ENCODE measurements at regions not wholly inside any gene's neighbourhood (a gene's known extent, or its start where the extent isn't known, plus 50 kb on each side); places are given as distances from the start of the nearest gene placed in this dataset.

DNA sequence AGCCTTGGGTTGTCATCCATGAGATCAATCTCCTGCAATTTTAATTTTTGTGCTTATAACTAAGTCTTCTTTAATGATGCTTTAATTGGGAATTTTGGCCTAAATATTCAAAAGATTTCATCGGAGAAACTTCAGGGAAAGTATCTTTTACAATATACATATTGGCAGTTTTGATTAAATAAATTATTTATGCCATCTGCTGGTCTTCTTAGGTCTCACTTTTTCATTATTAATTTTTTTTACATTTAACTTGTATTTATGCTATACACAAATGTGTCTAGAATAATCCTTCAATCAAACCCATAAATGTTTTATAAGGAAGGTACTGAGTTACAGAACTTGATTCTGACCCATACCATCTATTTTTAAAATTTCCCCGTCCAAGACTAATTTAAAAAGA, 95.1 kb upstream of the XPO1 start:
- ChIA-PET CTCF (interaction anchor here (1.1 kb wide), 1 partner anchor 11 kb away, joined by 3 read pairs; no protein-coding TSS in a partner anchor), POLR2A (no interaction called here)
- no peaks in the 10 kb centered on the region for H3K27me3 ChIP-seq (ENCODE audit: control insufficient read depth, insufficient read depth, low read length)
- H3K4me3 ChIP-seq (ENCODE audit: low read depth, low read length), result no peak overlapping the region
- TF ChIP-seq, protein P1, sequence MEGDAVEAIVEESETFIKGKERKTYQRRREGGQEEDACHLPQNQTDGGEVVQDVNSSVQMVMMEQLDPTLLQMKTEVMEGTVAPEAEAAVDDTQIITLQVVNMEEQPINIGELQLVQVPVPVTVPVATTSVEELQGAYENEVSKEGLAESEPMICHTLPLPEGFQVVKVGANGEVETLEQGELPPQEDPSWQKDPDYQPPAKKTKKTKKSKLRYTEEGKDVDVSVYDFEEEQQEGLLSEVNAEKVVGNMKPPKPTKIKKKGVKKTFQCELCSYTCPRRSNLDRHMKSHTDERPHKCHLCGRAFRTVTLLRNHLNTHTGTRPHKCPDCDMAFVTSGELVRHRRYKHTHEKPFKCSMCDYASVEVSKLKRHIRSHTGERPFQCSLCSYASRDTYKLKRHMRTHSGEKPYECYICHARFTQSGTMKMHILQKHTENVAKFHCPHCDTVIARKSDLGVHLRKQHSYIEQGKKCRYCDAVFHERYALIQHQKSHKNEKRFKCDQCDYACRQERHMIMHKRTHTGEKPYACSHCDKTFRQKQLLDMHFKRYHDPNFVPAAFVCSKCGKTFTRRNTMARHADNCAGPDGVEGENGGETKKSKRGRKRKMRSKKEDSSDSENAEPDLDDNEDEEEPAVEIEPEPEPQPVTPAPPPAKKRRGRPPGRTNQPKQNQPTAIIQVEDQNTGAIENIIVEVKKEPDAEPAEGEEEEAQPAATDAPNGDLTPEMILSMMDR (IDR thresholded peaks at IDR 0.05; ENCODE audit: insufficient read depth, low read depth, low read length), result no peak
- no peak for DNase-seq (ENCODE audit: low read depth)
- H3K36me3 ChIP-seq (ENCODE audit: control insufficient read depth, insufficient read depth, low read length), result no peaks in the 10 kb centered on the region

DNA sequence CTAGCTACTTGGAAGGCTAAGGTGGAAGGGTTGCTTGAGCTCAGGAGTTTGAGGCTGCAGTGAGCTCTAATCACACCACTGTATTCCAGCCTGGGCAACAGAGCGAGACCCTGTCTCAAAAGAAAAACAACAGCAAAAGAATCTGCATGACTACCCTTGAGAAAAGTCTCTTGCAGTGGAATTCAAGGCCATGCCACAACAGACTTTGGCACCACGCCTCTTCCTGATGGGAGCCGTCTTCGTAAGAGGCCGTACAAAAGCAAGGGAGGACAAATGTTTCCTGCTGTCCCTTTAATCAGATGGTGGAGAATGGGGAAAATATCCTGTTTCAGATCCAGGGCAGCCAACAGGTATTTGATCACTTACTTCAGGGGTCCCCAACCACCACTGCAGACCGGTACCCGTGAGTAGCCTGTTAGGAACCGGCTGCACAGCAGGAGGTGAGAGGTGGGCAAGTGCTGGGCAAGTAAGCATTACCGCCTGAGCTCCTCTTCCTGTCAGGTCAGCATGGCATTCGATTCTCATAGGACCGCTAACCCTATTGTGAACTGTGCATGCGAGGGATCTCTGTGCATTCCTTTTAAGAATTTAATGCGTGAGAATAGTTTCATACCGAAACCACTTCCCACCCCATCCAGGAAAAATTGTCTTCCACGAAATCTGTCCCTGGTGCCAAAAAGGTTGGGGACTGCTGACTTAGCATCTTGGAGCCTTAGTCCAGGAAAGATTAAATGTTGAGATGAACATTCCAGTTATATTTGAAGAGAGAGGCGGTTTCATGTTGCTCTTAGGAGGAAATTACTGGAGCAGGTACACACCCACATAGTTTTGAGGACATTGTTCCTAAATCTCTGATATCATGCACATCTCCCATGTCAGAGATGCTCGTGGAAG, 94.4 kb upstream of the XPO1 start:
- Histone ChIP-seq H3K27me3 (ENCODE audit: control insufficient read depth, insufficient read depth, low read length) (no peaks in the 10 kb centered on the region), H3K36me3 (ENCODE audit: control insufficient read depth, insufficient read depth, low read length) (no peaks in the 10 kb centered on the region), H3K4me3 (ENCODE audit: low read depth, low read length) (no peak overlapping the region)
- DNase-seq (ENCODE audit: low read depth), result no peak
- TF ChIP-seq, protein P1 (IDR thresholded peaks at IDR 0.05; ENCODE audit: insufficient read depth, low read depth, low read length), result no peak
- ChIA-PET POLR2A (no interaction called here), CTCF (no interaction called here)

DNA sequence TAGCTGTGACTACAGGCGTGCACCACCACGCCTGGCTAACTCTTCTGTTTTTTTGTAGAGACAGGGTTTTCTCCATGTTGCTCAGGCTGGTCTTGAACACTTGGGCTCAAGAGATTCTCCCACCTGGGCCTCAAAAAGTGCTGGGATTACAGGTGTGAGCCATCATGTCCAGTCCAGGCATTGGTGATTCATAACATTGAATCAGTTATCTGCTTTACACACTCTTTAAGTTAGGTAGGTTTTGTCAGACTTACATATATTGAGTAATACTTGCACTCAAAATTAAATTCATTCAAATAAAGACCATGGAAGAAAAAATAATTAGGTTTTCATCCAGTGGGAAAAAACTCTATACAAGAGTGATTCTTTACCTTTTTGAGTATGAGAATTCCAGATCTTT, 93.2 kb upstream of the XPO1 start:
- Histone ChIP-seq H3K4me3 (ENCODE audit: low read depth, low read length) (no peak overlapping the region), H3K36me3 (ENCODE audit: control insufficient read depth, insufficient read depth, low read length) (no peaks in the 10 kb centered on the region), H3K27me3 (ENCODE audit: control insufficient read depth, insufficient read depth, low read length) (no peaks in the 10 kb centered on the region)
- ChIA-PET CTCF (interaction anchor here (1.0 kb wide), 1 partner anchor 11 kb away, joined by 4 read pairs; no protein-coding TSS in a partner anchor), POLR2A (no interaction called here)
- TF ChIP-seq, protein P1 (IDR thresholded peaks at IDR 0.05; ENCODE audit: insufficient read depth, low read depth, low read length), result no peak
- no peak for DNase-seq (ENCODE audit: low read depth)

DNA sequence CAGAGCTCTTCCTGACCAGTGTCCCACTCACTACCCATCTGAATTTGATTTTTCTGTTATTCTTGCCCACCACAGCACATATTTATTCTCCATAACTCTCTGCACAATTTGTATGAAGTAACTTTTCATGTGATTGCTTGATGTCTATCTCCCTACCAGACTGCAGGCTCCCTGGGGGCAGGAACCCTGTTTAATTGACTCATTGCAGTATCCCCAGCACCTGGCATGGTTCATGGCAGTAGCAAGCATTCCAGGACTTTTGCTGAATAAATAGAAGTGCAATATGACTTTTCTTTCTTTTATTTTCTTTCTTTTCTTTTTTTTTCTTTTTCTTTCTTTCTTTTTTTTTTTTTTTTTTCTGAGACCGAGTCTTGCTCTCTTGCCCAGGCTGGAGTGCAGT, 88.7 kb upstream of the XPO1 start:
- Histone ChIP-seq H3K36me3 (ENCODE audit: control insufficient read depth, insufficient read depth, low read length) (no peaks in the 10 kb centered on the region), H3K4me3 (ENCODE audit: low read depth, low read length) (no peak overlapping the region), H3K27me3 (ENCODE audit: control insufficient read depth, insufficient read depth, low read length) (no peaks in the 10 kb centered on the region)
- POLR2A ChIA-PET, result no interaction called here
- TF ChIP-seq, protein P1 (IDR thresholded peaks at IDR 0.05; ENCODE audit: insufficient read depth, low read depth, low read length), result no peak
- CTCF ChIA-PET, result no interaction called here
- no peak for DNase-seq (ENCODE audit: low read depth)

DNA sequence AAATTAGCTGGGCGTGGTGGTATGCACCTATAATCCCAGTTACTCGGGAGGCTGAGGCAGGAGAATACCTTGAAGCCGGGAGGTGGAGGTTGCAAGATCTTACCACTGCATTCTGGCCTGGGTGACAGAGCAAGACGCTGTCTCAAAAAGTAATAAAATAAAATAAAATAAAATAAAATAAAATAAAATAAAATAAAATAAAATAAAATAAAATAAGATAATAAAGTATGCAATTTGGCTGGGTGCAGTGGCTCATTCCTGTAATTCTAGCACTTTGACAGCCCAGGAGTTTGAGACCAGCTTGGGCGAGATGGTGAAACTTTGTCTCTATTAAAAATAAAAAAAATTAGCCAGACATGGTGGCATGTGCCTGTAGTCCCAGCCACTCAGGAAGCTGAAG, 85.6 kb upstream of the XPO1 start:
- Histone ChIP-seq H3K27me3 (ENCODE audit: control insufficient read depth, insufficient read depth, low read length) (no peaks in the 10 kb centered on the region), H3K4me3 (ENCODE audit: low read depth, low read length) (no peak overlapping the region), H3K36me3 (ENCODE audit: control insufficient read depth, insufficient read depth, low read length) (no peaks in the 10 kb centered on the region)
- TF ChIP-seq, protein P1 (IDR thresholded peaks at IDR 0.05; ENCODE audit: insufficient read depth, low read depth, low read length), result no peak
- POLR2A ChIA-PET, result no interaction called here
- CTCF ChIA-PET, result no interaction called here
- no peak for DNase-seq (ENCODE audit: low read depth)

Measured in BJ (cell line).